Skeletal muscle tissue (tissue), 3 donors: ENCODE measurements at regions not wholly inside any gene's neighbourhood (a gene's known extent, or its start where the extent isn't known, plus 50 kb on each side); places are given as distances from the start of the nearest gene placed in this dataset.
"Not testable (repeated sequence)": the region's sequence is repeated elsewhere in the genome, so short reads cannot be mapped to it uniquely, and the experiment has no call there.

Source experiments
- H3K27ac ChIP-seq: one replicate; pipeline ENCODE4 v1.7.0; 2013; ENCODE audit warnings: mild to moderate bottlenecking, low read depth, low read length, inconsistent platforms
- H3K27me3 ChIP-seq, 3 donors: one replicate each; pipeline ENCODE4 v1.7.0; 2013; ENCODE audit warnings: low read length in 3 of 3; ENCODE audit not compliant: control insufficient read depth in 3 of 3, insufficient read depth in 3 of 3
- H3K36me3 ChIP-seq, 3 donors: one replicate each; pipeline ENCODE4 v1.7.0; 2013; ENCODE audit warnings: low read length in 3 of 3; ENCODE audit not compliant: control insufficient read depth in 3 of 3, insufficient read depth in 3 of 3
- H3K4me1 ChIP-seq, 3 donors: one replicate each; pipeline ENCODE4 v1.7.0; 2013; ENCODE audit warnings: low read length in 3 of 3, mild to moderate bottlenecking in 3 of 3; ENCODE audit not compliant: control insufficient read depth in 3 of 3, insufficient read depth in 3 of 3
- H3K4me3 ChIP-seq, 3 donors: one replicate each; pipeline ENCODE4 v1.7.0; 2013; ENCODE audit warnings: low read length in 3 of 3
- H3K9ac ChIP-seq, 3 donors: one replicate each; pipeline ENCODE4 v1.7.0; 2013; ENCODE audit warnings: low read length in 3 of 3, mild to moderate bottlenecking in 3 of 3, moderate library complexity in 2 of 3, low read depth in 1 of 3
- H3K9me3 ChIP-seq, 3 donors: one replicate each; pipeline ENCODE4 v1.7.0; 2013; ENCODE audit warnings: low read length in 3 of 3; ENCODE audit not compliant: control insufficient read depth in 3 of 3
- donor health status: Osteomylitis.

DNA sequence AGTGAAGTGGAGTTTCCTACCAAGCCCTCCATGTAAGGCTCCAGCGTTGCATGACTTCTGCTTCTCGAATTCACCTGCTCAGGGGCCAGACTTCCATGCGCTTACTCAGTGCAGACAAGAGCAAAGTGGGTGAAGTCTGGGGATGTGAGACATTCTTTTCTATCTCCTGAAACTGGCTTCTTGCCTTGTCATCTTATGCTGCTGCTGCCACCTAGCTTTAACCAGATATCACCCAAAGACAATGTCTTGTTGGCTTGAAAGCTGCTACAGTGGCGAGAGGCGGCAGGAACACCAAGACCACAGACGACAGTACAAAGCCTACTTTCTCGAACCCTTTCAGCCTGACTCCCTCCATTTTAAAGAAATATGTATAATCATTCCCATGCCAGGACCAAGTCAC, 103.6 kb upstream of the ADGRG2 start:
- H3K4me1 ChIP-seq, result no peaks in the 10 kb centered on the region
- H3K9ac ChIP-seq, result no peak overlapping the region
- H3K9me3 ChIP-seq, result no peaks in the 10 kb centered on the region
- no peak overlapping the region for H3K4me3 ChIP-seq
- no peak overlapping the region for H3K27ac ChIP-seq
- no peaks in the 10 kb centered on the region for H3K27me3 ChIP-seq
- H3K36me3 ChIP-seq, result no peaks in the 10 kb centered on the region

DNA sequence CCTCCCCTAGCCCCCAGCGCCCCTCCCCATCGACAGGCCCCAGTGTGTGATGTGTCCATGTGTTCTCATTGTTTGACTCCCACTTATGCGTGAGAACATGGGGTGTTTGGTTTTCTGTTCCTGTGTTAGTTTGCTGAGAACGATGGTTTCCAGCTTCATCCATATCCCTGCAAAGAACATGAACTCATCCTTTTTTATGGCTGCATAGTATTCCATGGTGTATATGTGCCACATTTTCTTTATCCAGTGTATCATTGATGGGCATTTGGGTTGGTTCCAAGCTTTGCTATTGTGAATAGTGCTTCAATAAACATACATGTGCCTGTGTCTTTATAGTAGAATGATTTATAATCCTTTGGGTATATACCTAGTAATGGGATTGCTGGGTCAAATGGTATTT, 107.6 kb upstream of the ADGRG2 start:
- not testable (repeated sequence) for H3K27me3 ChIP-seq, H3K27ac ChIP-seq, H3K9ac ChIP-seq, H3K4me3 ChIP-seq, H3K9me3 ChIP-seq, H3K4me1 ChIP-seq, H3K36me3 ChIP-seq

DNA sequence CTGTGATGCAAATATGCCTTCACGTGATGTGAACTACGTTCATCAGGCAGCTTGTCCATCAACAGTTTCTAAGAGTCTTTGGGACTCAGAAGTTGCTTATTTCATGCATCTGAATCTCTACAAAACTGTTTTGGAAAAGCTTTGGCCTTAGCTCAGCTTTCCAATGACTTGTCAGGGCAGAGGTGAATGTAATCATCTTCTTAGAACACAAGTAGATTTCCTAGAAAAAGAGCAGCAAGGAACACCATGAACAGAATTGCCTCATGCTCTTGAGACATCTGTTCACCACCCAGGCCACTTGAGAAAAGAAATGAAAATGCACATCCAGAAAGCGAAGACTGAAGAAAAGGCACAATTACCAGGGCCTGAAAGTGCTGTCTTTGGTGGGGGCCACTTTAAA, 105.8 kb upstream of the PDHA1 start:
- Histone ChIP-seq H3K4me3 (no peak overlapping the region), H3K4me1 (no peaks in the 10 kb centered on the region), H3K9me3 (peaks cover 0 to 2% (median 0%) of the 10 kb centered on the region in 3 donors), H3K27me3 (no peaks in the 10 kb centered on the region), H3K9ac (no peak overlapping the region), H3K27ac (no peak overlapping the region), H3K36me3 (no peaks in the 10 kb centered on the region)

DNA sequence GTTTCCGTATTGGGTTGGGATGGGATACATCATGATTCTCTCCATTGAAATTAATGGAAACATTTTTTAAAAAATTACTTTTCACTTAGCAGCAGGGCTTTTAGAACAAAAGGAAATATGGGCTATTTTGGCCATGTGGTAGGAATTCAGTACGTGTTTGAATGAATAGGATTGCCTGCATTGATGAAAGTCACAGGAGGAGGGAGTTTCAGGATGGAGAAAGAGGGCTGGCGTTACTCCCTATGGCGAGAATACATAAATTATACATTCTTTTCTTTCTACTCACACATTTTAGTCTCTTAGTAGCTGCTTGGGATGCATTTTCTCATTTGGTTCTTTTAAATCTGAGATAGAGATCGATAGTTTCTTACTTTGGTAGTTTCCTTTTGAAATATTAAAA, 100.3 kb upstream of the PDHA1 start:
- H3K4me1 ChIP-seq, result no peaks in the 10 kb centered on the region
- no peak overlapping the region for H3K9ac ChIP-seq
- peaks cover 0 to 5% (median 0%) of the 10 kb centered on the region in 3 donors for H3K9me3 ChIP-seq
- H3K27me3 ChIP-seq, result no peaks in the 10 kb centered on the region
- no peak overlapping the region for H3K4me3 ChIP-seq
- no peaks in the 10 kb centered on the region for H3K36me3 ChIP-seq
- H3K27ac ChIP-seq, result no peak overlapping the region

DNA sequence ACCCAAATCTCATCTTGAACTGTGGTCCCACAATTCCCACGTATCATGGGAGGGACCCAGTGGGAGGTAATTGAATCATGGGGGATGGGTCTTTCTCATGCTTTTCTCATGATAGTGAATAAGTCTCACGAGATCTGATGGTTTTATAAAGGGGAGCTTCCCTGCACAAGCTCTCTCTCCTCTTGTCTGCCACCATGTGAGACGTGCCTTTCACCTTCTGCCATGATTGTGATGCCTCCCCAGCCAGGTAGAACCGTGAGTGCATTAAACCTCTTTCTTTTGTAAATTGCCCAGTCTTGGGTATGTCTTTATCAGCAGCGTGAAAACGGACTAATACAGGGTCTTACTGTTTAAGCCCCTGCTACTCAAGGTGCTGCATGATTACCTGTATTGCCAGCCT, 98.8 kb upstream of the PDHA1 start:
- H3K27ac ChIP-seq, H3K4me1 ChIP-seq: not testable (repeated sequence)

DNA sequence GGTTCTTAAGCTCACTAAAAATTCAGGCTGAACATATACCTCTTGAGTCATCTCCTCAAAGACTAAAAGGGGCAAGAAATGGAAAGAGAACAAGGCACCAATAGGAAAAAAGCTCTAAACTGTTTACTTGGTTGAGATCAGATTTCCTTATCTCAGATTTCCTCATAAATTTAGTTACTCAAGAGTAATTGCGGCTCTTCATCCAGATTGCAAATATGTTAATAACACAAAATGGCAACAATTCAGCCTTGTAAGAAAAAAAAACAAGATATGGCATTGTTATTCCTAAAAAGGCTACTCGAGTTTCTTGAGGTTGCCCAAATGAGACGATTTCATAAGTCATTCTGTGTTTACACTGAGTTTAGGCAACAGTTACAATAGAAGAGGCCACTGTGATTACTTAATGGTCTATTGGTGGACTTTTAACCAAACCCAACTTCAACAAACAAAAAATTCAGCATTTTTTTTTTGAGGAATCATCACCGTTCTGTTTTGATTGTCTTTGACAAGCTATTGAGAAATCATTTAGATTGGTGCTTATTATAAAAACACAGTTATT, 97.9 kb upstream of the PDHA1 start:
- peaks cover 0 to 5% (median 0%) of the 10 kb centered on the region in 3 donors for H3K9me3 ChIP-seq
- no peak overlapping the region for H3K9ac ChIP-seq
- H3K36me3 ChIP-seq, result no peaks in the 10 kb centered on the region
- H3K4me1 ChIP-seq, result no peaks in the 10 kb centered on the region
- H3K4me3 ChIP-seq, result no peak overlapping the region
- no peaks in the 10 kb centered on the region for H3K27me3 ChIP-seq
- no peak overlapping the region for H3K27ac ChIP-seq

More for the DNA sequence above, 98.8 kb upstream of the PDHA1 start:
- not testable (repeated sequence) for H3K9me3 ChIP-seq, H3K4me3 ChIP-seq, H3K27me3 ChIP-seq, H3K9ac ChIP-seq, H3K36me3 ChIP-seq

DNA sequence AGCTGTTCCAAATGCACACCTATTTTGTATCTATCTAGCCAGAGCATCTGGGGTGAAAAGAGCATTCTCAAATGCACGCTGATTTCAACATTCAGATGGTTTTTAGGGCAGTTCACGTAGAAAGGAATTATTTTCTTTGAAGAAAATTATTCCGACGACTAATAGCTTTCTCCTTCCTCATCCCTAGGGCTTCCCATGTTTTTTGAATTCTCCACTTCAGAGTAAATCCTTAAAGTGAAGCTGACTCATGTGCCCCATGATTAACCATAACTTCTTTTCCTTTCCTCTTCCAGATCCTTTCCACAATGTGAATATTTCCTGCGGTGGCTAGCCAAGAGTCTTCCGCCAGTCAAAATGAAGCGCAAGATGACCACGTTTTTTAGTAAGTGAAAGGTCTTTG, 86.7 kb upstream of the PDHA1 start:
- Histone ChIP-seq H3K4me1 (no peaks in the 10 kb centered on the region), H3K9ac (no peak overlapping the region), H3K27ac (no peak overlapping the region), H3K27me3 (no peaks in the 10 kb centered on the region), H3K4me3 (no peak overlapping the region), H3K9me3 (no peaks in the 10 kb centered on the region), H3K36me3 (no peaks in the 10 kb centered on the region)

DNA sequence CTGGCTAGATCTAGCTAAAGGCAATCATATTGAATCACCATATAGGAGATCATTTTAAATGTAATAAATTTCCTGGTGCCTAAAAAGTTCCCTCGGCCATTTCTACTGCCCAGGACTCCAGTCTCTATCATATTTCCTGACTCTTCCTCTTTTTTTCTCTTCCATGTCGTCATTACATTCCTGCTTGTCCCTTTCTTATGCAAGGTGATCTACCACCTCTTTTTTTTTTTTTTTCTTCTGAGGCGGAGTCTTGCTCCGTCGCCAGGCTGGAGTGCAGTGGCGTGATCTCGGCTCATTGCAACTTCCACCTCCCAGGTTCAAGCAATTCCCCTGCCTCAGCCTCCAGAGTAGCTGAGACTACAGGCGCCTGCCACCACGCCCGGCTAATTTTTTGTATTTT, 82.7 kb upstream of the PDHA1 start:
- not testable (repeated sequence) for H3K4me1 ChIP-seq, H3K9me3 ChIP-seq, H3K4me3 ChIP-seq, H3K27me3 ChIP-seq, H3K27ac ChIP-seq, H3K36me3 ChIP-seq, H3K9ac ChIP-seq

DNA sequence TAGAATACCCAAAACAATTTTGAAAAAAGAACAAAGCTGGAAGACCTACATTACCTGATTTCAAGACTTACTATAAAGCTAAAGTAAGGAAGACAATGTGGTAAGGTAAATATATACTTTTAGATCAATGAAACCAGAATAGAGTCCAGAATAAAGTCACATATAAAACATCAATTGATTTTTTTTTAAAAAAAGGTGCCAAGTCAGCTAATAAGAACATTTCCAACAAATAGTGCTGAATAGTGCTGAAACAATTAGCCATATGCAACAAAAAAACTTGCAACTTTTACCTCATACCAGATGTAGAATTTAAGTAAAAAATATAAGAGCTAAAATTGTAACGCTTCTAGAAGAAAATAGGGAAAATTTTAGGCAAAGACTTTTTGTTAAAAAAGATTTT, 73.0 kb upstream of the PDHA1 start:
- Histone ChIP-seq H3K4me1 (no peaks in the 10 kb centered on the region), H3K27ac (no peak overlapping the region), H3K9ac (no peak overlapping the region), H3K36me3 (no peaks in the 10 kb centered on the region), H3K4me3 (no peak overlapping the region), H3K9me3 (no peaks in the 10 kb centered on the region), H3K27me3 (no peaks in the 10 kb centered on the region)

DNA sequence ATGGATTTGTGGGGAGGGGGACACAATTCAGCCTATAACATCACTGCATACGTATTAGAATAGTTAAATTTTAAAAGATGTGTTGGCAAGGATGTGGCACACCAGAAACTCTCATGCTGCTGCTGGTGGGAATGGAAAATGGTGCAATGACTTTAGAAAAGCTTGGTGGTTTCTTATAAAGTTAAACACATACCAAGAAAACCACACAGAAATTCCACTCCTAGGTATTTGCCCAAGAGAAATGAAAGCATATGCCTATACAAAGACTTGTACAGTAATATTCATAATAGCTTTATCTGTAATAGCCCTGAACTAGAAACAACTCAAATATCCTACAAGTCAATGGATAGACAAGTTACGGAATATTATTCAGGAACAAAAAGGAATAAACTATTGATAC, 71.3 kb upstream of the PDHA1 start:
- Histone ChIP-seq H3K4me1 (no peaks in the 10 kb centered on the region), H3K4me3 (no peak overlapping the region), H3K27ac (no peak overlapping the region), H3K9ac (no peak overlapping the region), H3K9me3 (no peaks in the 10 kb centered on the region), H3K27me3 (no peaks in the 10 kb centered on the region), H3K36me3 (no peaks in the 10 kb centered on the region)

DNA sequence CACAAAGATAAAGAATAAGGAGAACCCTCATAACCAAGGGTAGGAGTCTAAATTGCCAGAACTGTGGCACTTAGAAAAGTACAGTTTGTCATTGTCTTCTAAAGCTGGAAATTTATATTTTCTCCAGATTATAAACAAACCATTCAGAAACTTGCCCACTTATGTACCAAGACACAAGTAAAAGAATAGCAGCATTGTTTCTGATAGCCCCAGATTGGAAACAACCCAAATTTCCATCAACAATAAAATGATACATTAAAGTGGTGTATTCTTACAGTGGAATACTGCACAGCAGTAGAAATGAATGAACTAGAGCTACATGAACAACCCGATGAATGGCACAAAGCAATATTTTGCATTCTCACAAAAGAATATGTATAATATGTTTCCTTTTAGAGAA, 63.1 kb upstream of the PDHA1 start:
- Histone ChIP-seq H3K4me1 (peaks cover 0 to 3% (median 3%) of the 10 kb centered on the region in 3 donors), H3K36me3 (no peaks in the 10 kb centered on the region), H3K27me3 (no peaks in the 10 kb centered on the region), H3K9me3 (no peaks in the 10 kb centered on the region), H3K9ac (no peak overlapping the region), H3K4me3 (no peak overlapping the region), H3K27ac (no peak overlapping the region)
